PFSK-1 (cell line): ENCODE measurements at regions not wholly inside any gene's neighbourhood (a gene's known extent, or its start where the extent isn't known, plus 50 kb on each side); places are given as distances from the start of the nearest gene placed in this dataset.

Source experiments
- POLR2AphosphoS5 ChIP-seq: IDR thresholded peaks from 2 replicates; pipeline ENCODE4 v1.6.1; 2012; ENCODE audit warnings: low read depth, mild to moderate bottlenecking, control low read depth, low read length, moderate library complexity
- REST ChIP-seq, 2 experiments: IDR thresholded peaks; 2 replicates each; pipeline versions ENCODE4 v1.6.1 to v1.8.0; 2011 to 2012; ENCODE audit warnings: low read depth in 2 of 2, low read length in 2 of 2, control low read depth in 1 of 2, inconsistent platforms in 1 of 2, mild to moderate bottlenecking in 1 of 2, moderate library complexity in 1 of 2; ENCODE audit not compliant: insufficient read depth in 1 of 2
- SIN3A ChIP-seq: IDR thresholded peaks from 2 replicates; pipeline ENCODE4 v1.6.1; 2012; ENCODE audit warnings: mild to moderate bottlenecking, low read length, moderate library complexity, borderline replicate concordance; ENCODE audit not compliant: insufficient read depth

- TF ChIP-seq POLR2AphosphoS5 (no peak), SIN3A (no peak), REST (IDR thresholded peaks at IDR 0.05; ENCODE audit: insufficient read depth in 1 of 2, low read depth in 2 of 2, low read length in 2 of 2) (no peak)
Measured at GRCh38 chr11:134753771-134754520, 341.9 kb upstream of the B3GAT1 start.
